GM13977 (cell line): ENCODE measurements at regions not wholly inside any gene's neighbourhood (a gene's known extent, or its start where the extent isn't known, plus 50 kb on each side); places are given as distances from the start of the nearest gene placed in this dataset.

Experiments
- DNase-seq: peaks from one replicate; pipeline ENCODE4 v3.0.0; 2012; ENCODE audit warnings: low spot score
- in situ Hi-C: fragments of 300-500 bp; cut with MboI; formaldehyde crosslinking; loops from one replicate; pipeline ENCODE4 v1.12.0; 2022; ENCODE audit warnings: low sequenced_read_pairs, low pct_unique_long_range_greater_than_20kb, mixed read lengths, inconsistent platforms; ENCODE audit not compliant: unreplicated experiment
- TF ChIP-seq, protein P1 (sequence below): IDR thresholded peaks from 2 replicates; pipeline ENCODE4 v1.5.1; 2012; ENCODE audit warnings: mild to moderate bottlenecking, control low read depth; ENCODE audit not compliant: insufficient read depth; ENCODE audit errors: extremely low read depth, missing control alignments

DNA sequence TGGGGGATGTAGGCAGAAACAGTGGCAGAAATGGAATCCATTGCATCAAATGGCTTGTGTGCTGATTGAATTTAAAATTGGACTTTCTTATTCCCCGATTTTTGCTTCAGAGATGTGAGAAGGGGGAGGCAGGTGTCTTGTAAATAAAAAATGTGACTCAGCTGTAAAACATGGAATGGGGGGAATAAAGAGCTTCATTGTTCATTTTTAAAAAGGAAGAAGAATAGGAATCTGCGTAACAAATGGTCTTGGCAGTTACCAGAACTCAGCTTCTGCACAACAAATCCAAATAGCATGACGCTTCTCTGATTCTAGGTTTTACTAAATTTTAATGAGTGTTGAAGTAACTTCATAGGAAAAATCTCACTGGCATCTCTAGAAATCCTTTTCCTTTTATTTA is 323.9 kb upstream of the GBE1 start:
- in situ Hi-C loops, result no loop called here
- no peak for DNase-seq
- TF ChIP-seq, protein P1, sequence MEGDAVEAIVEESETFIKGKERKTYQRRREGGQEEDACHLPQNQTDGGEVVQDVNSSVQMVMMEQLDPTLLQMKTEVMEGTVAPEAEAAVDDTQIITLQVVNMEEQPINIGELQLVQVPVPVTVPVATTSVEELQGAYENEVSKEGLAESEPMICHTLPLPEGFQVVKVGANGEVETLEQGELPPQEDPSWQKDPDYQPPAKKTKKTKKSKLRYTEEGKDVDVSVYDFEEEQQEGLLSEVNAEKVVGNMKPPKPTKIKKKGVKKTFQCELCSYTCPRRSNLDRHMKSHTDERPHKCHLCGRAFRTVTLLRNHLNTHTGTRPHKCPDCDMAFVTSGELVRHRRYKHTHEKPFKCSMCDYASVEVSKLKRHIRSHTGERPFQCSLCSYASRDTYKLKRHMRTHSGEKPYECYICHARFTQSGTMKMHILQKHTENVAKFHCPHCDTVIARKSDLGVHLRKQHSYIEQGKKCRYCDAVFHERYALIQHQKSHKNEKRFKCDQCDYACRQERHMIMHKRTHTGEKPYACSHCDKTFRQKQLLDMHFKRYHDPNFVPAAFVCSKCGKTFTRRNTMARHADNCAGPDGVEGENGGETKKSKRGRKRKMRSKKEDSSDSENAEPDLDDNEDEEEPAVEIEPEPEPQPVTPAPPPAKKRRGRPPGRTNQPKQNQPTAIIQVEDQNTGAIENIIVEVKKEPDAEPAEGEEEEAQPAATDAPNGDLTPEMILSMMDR, result no peak

DNA sequence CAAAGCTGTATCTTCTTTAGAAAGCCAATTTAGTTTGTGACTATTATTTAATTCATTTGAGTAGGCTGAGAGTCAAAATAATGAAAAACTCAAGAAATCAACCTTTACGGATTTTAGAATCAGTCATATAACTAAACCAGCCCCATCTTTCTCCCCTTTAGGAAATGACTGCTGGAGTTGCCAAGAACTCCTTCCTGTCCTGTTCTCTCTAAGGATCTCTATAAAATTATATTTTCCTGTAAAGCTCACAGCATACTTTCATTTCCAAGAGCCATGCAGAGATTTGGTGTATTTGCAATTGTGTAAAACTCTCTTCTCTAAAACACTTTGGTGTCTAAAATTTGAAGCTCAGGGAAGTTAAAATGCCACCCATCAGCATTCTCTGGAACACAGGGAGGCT is 323.4 kb upstream of the GBE1 start:
- in situ Hi-C loops, result no loop called here
- TF ChIP-seq, protein P1, result no peak
- DNase-seq, result no peak

DNA sequence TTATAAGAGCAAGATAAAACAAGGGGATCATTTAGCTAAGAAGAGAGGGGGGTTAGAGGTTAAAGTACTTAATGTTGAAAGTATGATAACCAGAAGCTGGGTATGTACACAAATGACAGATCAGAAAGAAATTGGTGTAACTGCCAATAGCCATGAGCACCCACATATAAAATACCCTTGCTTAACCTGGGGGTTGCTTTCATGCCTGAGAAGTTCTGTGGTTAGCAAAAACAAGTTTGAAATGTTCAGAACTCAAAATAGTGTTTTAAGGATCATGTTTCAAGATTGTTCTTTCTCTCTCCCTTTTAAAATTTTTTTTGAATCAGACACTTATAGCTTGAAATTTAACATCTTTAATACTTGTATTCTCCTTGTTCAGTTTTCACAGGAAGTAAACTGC is 321.4 kb upstream of the GBE1 start:
- in situ Hi-C loops, result no loop called here
- TF ChIP-seq, protein P1, result no peak
- DNase-seq, result no peak

DNA sequence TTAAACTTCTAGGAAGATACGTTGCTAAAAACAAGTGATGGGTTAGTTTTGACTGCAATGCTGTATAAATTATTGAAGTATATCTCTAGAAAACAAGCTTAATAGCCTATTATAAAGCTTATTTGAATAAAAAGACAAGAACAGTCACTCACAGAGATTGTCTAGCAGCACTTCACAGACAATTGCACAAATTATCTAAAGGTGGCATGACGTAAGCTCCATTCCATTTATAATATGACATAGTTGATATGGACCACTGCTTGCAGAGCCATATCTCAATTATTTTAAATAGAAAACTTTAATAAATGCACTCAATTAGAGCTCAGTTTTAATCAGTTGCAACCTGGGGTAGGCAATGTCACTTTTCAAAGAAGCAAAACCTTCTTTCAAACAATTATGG is 319.9 kb upstream of the GBE1 start:
- no peak for DNase-seq
- TF ChIP-seq, protein P1, result no peak
- in situ Hi-C loops, result no loop called here

DNA sequence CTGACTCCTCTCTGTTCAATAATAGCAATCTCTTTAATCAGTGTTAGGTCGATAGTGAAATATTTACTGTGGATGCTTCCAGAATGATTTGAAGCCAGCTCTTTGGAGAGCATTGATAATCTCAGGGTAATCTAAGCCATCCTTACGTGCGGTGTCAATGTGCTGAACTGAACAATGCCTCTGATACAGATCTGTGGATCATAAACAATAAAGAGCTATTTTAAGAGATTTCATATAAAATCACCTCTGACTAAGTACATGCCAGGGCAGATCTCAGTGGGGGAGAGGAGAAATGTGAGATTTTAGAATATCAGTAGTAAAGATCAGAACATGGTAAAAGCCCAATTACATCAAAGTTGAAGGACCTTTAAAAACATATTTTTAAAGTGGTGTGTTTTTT is 319.3 kb upstream of the GBE1 start:
- no peak for DNase-seq
- in situ Hi-C loops, result no loop called here

DNA sequence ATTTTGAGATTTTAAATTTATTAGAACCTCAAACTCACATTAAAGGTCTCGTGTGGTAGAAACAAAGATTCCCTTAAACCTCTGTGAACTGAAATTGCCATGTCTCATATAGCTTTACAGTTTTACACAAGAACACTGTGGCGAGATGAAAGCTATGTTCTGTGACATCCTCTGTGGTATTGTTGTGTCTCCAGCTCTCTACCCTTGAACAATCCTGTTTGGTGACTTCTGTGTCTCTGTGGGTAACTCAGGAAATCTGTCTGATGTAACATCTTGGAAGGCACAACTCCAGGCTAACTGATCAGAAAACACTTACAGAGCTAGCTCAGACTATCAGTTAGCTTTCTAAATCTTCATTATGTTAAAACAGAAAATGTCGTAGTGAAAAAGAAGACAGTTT is 318.8 kb upstream of the GBE1 start:
- in situ Hi-C loops, result no loop called here
- DNase-seq, result no peak
- TF ChIP-seq, protein P1, result no peak

More for the DNA sequence above, 319.3 kb upstream of the GBE1 start:
- TF ChIP-seq, protein P1, result no peak

DNA sequence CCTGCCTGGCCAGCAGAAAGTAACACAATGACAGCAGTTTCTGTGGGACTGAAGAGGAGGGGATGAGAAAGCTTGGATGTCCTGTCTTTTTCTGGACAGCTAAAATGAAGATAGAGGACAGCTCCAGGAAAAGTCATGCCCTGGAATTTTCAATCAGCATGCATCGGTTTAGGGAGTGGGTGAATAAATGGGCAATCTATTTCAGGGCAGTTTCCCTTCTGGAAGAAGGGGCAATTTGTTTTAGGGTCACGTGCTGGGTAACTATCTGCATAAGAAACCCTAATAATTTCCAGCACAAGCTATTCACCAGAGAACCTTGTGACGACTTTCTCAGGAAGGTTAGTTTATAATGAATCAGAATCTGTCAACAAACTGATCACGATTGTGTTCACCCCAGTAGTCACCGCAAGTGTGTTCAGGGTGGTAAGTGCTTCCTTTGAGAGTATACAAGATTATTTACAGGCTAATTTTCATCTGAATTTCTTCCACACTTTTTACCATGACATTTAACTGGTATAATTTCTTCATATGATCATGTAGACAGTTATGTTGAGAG is 318.0 kb upstream of the GBE1 start:
- DNase-seq, result no peak
- TF ChIP-seq, protein P1, result no peak
- in situ Hi-C loops, result no loop called here
